ENCODE measurements at regions not wholly inside any gene's neighbourhood (a gene's known extent, or its start where the extent isn't known, plus 50 kb on each side); places are given as distances from the start of the nearest gene placed in this dataset.

DNA sequence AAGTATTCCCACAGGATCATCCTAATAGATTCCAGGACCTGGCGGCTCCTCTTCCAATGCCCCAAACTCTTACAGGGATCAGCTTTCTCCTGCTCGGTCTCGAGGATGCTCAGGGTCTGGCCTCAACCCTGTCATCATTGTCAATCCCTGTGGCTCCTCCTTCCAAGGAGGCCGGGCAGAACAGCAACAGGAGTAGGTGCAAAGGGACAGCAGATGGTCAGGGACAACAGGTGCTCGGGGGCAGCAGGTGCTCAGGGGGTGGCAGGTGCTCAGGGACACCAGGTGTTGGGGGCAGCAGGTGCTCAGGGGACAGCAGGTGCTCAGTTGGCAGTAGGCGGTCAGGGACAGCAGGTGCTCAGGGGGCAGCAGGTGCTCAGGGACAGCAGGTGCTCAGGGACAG, 84.8 kb downstream of the TTLL2 start (continued):
- TF ChIP-seq ARNTL (CRISPR knock-in tag; IDR thresholded peaks at IDR 0.05; ENCODE audit: borderline replicate concordance, low read depth) = no peak
- TF ChIP-seq RARB (CRISPR knock-in tag; IDR thresholded peaks at IDR 0.05) = no peak
- no peak for TF ChIP-seq SNAI2 (CRISPR knock-in tag; IDR thresholded peaks at IDR 0.05)
- no peak for TF ChIP-seq ESRRG (CRISPR knock-in tag; IDR thresholded peaks at IDR 0.05)
- TF ChIP-seq BACH2 (CRISPR knock-in tag; IDR thresholded peaks at IDR 0.05; ENCODE audit: borderline replicate concordance) = no peak

DNA sequence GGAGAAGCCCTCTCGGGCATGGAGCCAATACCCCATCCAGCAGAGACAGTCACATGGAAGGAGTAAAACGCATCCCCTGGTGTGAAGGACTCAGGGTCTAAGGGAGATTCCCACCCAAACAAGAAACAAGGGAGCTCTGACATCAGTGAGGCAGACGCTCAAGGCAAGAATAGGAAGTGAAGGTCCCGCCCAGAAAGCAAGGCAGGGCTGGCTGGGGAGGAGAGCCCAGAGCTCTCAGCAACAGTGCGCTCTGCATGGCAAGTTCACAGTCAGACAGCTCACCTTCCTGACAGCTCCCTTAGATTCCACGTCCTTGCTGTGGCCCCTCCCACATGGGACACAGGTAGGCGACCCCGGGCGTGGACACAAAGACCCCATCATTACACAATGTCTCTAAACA, 85.6 kb downstream of the TTLL2 start:
- TF ChIP-seq ESRRG (CRISPR knock-in tag; IDR thresholded peaks at IDR 0.05) = no peak
- TF ChIP-seq, protein P1, sequence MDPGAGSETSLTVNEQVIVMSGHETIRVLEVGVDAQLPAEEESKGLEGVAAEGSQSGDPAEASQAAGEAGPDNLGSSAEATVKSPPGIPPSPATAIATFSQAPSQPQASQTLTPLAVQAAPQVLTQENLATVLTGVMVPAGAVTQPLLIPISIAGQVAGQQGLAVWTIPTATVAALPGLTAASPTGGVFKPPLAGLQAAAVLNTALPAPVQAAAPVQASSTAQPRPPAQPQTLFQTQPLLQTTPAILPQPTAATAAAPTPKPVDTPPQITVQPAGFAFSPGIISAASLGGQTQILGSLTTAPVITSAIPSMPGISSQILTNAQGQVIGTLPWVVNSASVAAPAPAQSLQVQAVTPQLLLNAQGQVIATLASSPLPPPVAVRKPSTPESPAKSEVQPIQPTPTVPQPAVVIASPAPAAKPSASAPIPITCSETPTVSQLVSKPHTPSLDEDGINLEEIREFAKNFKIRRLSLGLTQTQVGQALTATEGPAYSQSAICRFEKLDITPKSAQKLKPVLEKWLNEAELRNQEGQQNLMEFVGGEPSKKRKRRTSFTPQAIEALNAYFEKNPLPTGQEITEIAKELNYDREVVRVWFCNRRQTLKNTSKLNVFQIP (CRISPR knock-in tag; IDR thresholded peaks at IDR 0.05; ENCODE audit: borderline replicate concordance, low read depth) = no peak
- TF ChIP-seq ZFP30 (CRISPR knock-in tag; IDR thresholded peaks at IDR 0.05) = no peak
- no peak for TF ChIP-seq ZFP3 (CRISPR knock-in tag; IDR thresholded peaks at IDR 0.05)
- TF ChIP-seq ISL1 (CRISPR knock-in tag; IDR thresholded peaks at IDR 0.05) = no peak
- TF ChIP-seq GLIS3 (CRISPR knock-in tag; IDR thresholded peaks at IDR 0.05) = no peak
- TF ChIP-seq TOX (CRISPR knock-in tag; IDR thresholded peaks at IDR 0.05; ENCODE audit: borderline replicate concordance) = no peak
- no peak for TF ChIP-seq ZC3H10 (CRISPR knock-in tag; IDR thresholded peaks at IDR 0.05)
- no peak for TF ChIP-seq BACH2 (CRISPR knock-in tag; IDR thresholded peaks at IDR 0.05; ENCODE audit: borderline replicate concordance)
- TF ChIP-seq ZNF565 (CRISPR knock-in tag; conservative IDR thresholded peaks at IDR 0.05; ENCODE audit: low read depth) = no peak
- no peak for TF ChIP-seq SNAI2 (CRISPR knock-in tag; IDR thresholded peaks at IDR 0.05)
- TF ChIP-seq, protein P2, sequence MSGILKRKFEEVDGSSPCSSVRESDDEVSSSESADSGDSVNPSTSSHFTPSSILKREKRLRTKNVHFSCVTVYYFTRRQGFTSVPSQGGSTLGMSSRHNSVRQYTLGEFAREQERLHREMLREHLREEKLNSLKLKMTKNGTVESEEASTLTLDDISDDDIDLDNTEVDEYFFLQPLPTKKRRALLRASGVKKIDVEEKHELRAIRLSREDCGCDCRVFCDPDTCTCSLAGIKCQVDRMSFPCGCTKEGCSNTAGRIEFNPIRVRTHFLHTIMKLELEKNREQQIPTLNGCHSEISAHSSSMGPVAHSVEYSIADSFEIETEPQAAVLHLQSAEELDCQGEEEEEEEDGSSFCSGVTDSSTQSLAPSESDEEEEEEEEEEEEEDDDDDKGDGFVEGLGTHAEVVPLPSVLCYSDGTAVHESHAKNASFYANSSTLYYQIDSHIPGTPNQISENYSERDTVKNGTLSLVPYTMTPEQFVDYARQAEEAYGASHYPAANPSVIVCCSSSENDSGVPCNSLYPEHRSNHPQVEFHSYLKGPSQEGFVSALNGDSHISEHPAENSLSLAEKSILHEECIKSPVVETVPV (CRISPR knock-in tag; IDR thresholded peaks at IDR 0.05) = no peak
- no peak for TF ChIP-seq ZNF70 (CRISPR knock-in tag; IDR thresholded peaks at IDR 0.05)
- no peak for TF ChIP-seq TCF4 (CRISPR knock-in tag; IDR thresholded peaks at IDR 0.05; ENCODE audit: borderline replicate concordance)
- no peak for TF ChIP-seq ARNTL (CRISPR knock-in tag; IDR thresholded peaks at IDR 0.05; ENCODE audit: borderline replicate concordance, low read depth)
- ATAC-seq = no peak

DNA sequence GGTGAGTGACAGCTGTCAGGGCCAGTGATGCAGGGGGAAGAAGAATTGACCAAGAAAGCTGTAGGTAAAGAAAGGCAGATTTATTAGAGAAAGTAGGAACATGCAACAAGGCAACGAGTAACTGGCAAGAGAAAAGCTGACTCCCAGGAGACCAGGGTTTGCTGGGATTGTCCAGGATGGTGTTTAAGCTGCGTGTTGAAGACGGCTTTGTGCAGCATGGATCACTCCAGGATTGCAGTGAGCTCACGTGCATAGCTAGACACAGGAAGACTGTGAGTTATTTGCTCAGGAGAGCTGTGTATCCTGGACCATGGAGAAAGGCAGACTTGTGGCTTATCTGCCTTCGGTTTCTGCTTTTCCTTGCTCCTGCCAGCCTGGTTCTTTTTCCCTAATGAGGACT, 87.6 kb downstream of the TTLL2 start:
- ATAC-seq = no peak
- TF ChIP-seq, protein P2 (CRISPR knock-in tag; IDR thresholded peaks at IDR 0.05) = no peak
- TF ChIP-seq GLIS3 (CRISPR knock-in tag; IDR thresholded peaks at IDR 0.05) (no peak), ZFP3 (CRISPR knock-in tag; IDR thresholded peaks at IDR 0.05) (no peak), SNAI2 (CRISPR knock-in tag; IDR thresholded peaks at IDR 0.05) (no peak)
- TF ChIP-seq, protein P3, sequence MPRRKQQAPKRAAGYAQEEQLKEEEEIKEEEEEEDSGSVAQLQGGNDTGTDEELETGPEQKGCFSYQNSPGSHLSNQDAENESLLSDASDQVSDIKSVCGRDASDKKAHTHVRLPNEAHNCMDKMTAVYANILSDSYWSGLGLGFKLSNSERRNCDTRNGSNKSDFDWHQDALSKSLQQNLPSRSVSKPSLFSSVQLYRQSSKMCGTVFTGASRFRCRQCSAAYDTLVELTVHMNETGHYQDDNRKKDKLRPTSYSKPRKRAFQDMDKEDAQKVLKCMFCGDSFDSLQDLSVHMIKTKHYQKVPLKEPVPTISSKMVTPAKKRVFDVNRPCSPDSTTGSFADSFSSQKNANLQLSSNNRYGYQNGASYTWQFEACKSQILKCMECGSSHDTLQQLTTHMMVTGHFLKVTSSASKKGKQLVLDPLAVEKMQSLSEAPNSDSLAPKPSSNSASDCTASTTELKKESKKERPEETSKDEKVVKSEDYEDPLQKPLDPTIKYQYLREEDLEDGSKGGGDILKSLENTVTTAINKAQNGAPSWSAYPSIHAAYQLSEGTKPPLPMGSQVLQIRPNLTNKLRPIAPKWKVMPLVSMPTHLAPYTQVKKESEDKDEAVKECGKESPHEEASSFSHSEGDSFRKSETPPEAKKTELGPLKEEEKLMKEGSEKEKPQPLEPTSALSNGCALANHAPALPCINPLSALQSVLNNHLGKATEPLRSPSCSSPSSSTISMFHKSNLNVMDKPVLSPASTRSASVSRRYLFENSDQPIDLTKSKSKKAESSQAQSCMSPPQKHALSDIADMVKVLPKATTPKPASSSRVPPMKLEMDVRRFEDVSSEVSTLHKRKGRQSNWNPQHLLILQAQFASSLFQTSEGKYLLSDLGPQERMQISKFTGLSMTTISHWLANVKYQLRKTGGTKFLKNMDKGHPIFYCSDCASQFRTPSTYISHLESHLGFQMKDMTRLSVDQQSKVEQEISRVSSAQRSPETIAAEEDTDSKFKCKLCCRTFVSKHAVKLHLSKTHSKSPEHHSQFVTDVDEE (CRISPR knock-in tag; IDR thresholded peaks at IDR 0.05) = no peak
- TF ChIP-seq, protein P1 (CRISPR knock-in tag; IDR thresholded peaks at IDR 0.05; ENCODE audit: borderline replicate concordance, low read depth) = no peak

DNA sequence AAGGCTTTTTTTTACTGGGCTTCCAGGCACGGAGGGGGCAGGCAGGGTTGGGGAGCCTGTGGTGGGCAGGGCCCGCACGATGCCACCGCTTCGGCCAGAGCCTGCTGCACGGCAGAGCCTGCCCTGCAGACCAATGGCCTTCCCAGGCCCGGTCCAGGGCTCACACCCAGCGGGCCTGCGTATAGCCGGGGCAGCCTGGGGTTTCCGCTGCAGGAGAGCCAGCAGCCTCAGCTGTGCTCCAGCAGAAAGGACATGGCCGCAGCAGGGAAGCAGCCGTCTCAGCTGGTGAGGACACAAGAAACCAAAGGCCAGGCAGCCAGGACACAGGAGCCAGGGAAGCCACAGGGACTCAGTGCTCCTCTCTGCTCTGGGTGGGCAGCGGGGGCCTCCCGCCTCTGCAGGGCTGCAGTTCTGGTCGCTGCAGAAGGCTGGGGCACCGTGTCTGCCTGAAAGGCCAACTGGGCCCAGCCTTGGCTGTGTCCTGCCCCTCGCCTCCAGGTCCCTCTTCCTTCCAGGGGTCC, 90.6 kb downstream of the TTLL2 start:
- TF ChIP-seq CSDC2 (CRISPR knock-in tag; IDR thresholded peaks at IDR 0.05) (no peak), BACH2 (CRISPR knock-in tag; IDR thresholded peaks at IDR 0.05; ENCODE audit: borderline replicate concordance) (no peak), ZNF70 (CRISPR knock-in tag; IDR thresholded peaks at IDR 0.05) (no peak), ZFP30 (CRISPR knock-in tag; IDR thresholded peaks at IDR 0.05) (no peak), ZNF8 (CRISPR knock-in tag; IDR thresholded peaks at IDR 0.05) (no peak), ZFP3 (CRISPR knock-in tag; IDR thresholded peaks at IDR 0.05) (no peak)
- TF ChIP-seq, protein P1 (CRISPR knock-in tag; IDR thresholded peaks at IDR 0.05; ENCODE audit: borderline replicate concordance, low read depth) = no peak
- TF ChIP-seq, protein P3 (CRISPR knock-in tag; IDR thresholded peaks at IDR 0.05) = no peak
- ATAC-seq = no peak

All from SK-N-SH treated with all-trans-retinoic acid at 6 μM for 48 hours (cell line).